K562 (cell line): ENCODE measurements at regions not wholly inside any gene's neighbourhood (a gene's known extent, or its start where the extent isn't known, plus 50 kb on each side); places are given as distances from the start of the nearest gene placed in this dataset.

Source experiments
- ARHGAP35 ChIP-seq: fragments of 450-650 bp; IDR thresholded peaks from 2 replicates; pipeline ENCODE4 v1.6.1; 2018; ENCODE audit not compliant: partially characterized antibody
- ARID2 ChIP-seq: fragments of 450-650 bp; IDR thresholded peaks from 2 replicates; pipeline ENCODE4 v1.6.1; 2017; ENCODE audit warnings: antibody characterized with exemption, mild to moderate bottlenecking
- EHMT2 ChIP-seq: fragments of 450-650 bp; IDR thresholded peaks from 2 replicates; pipeline ENCODE4 v1.6.1; 2018; ENCODE audit warnings: antibody characterized with exemption
- FIP1L1 ChIP-seq: fragments of 200-400 bp; formaldehyde crosslinking; IDR thresholded peaks from 2 replicates; pipeline ENCODE4 v1.6.1; 2018; ENCODE audit warnings: mild to moderate bottlenecking, low read depth, low read length; ENCODE audit not compliant: poor library complexity, severe bottlenecking
- HDAC6 ChIP-seq: IDR thresholded peaks from 2 replicates; pipeline ENCODE4 v1.6.1; 2012; ENCODE audit warnings: low read depth, mild to moderate bottlenecking, control low read depth, inconsistent platforms, low read length, moderate library complexity
- IRF2 ChIP-seq: sonication (generic); formaldehyde crosslinking; IDR thresholded peaks from 2 replicates; pipeline ENCODE4 v1.8.1; 2022; ENCODE audit warnings: mild to moderate bottlenecking, missing genetic modification reagents
- MTA1 ChIP-seq: fragments of 450-650 bp; IDR thresholded peaks from 2 replicates; pipeline ENCODE4 v1.6.1; 2017; ENCODE audit warnings: borderline replicate concordance
- MYBL2 ChIP-seq, 2 experiments: fragments of 450-650 bp in 1 of 2; sonication (generic) in 1 of 2; formaldehyde crosslinking in 1 of 2; IDR thresholded peaks; 2 replicates each; pipeline versions ENCODE4 v1.6.1 to v1.8.1; 2017 to 2022; ENCODE audit warnings: borderline replicate concordance in 1 of 2, inconsistent platforms in 1 of 2, low read depth in 1 of 2, mild to moderate bottlenecking in 1 of 2, missing genetic modification reagents in 1 of 2, moderate library complexity in 1 of 2
- NCOA6 ChIP-seq: fragments of 450-650 bp; IDR thresholded peaks from 2 replicates; pipeline ENCODE4 v1.6.1; 2017; ENCODE audit warnings: mild to moderate bottlenecking
- NR2C1 ChIP-seq, 2 experiments: fragments of 450-650 bp; IDR thresholded peaks; 2 replicates each; pipeline ENCODE4 v1.6.1; 2017; ENCODE audit warnings: mild to moderate bottlenecking in 2 of 2, antibody characterized with exemption in 1 of 2, inconsistent platforms in 1 of 2, missing compliant biosample characterization in 1 of 2, missing genetic modification characterization in 1 of 2
- NR2C2 ChIP-seq, 2 experiments: fragments of 200-800 bp in 1 of 2; sonication (Bioruptor generic) in 1 of 2; sonication (generic) in 1 of 2; formaldehyde crosslinking in 1 of 2; IDR thresholded peaks; 2 replicates each; pipeline versions ENCODE4 v1.6.1 to v1.8.0; 2016 to 2022; ENCODE audit warnings: mild to moderate bottlenecking in 1 of 2, missing compliant biosample characterization in 1 of 2, missing genetic modification characterization in 1 of 2, missing genetic modification reagents in 1 of 2
- RAD21 ChIP-seq, 2 experiments: fragments of 250-450 bp in 1 of 2; fragments of 450-650 bp in 1 of 2; sonication (Bioruptor Pico) in 1 of 2; formaldehyde crosslinking in 1 of 2; IDR thresholded peaks in 1 of 2; conservative IDR thresholded peaks in 1 of 2; 2 replicates each; pipeline versions ENCODE4 v1.4.0 to v1.8.0; 2020 to 2022; ENCODE audit warnings: mild to moderate bottlenecking in 2 of 2, moderate library complexity in 1 of 2
- SOX6 ChIP-seq: fragments of 450-650 bp; IDR thresholded peaks from 2 replicates; pipeline ENCODE4 v1.6.1; 2014; ENCODE audit warnings: mild to moderate bottlenecking
- U2AF2 ChIP-seq: fragments of 200-400 bp; formaldehyde crosslinking; optimal IDR thresholded peaks from 2 replicates; pipeline ENCODE3; 2017; ENCODE audit warnings: low read depth, mild to moderate bottlenecking, low read length
- ZEB2 ChIP-seq: fragments of 450-650 bp; IDR thresholded peaks from 2 replicates; pipeline ENCODE4 v1.6.1; 2016
- ZNF551 ChIP-seq: fragments of 250-450 bp; sonication (Bioruptor Pico); IDR thresholded peaks from 2 replicates; pipeline ENCODE4 v1.5.0; 2021; ENCODE audit warnings: mild to moderate bottlenecking, moderate library complexity
- TF ChIP-seq, protein P1 (sequence below), 2 experiments: fragments of 450-650 bp in 1 of 2; IDR thresholded peaks; 2 replicates each; pipeline ENCODE4 v1.6.1; 2011 to 2017; ENCODE audit warnings: low read depth in 2 of 2, antibody characterized with exemption in 1 of 2, borderline replicate concordance in 1 of 2, low read length in 1 of 2, mild to moderate bottlenecking in 1 of 2, mixed read lengths in 1 of 2; ENCODE audit not compliant: control insufficient read depth in 1 of 2
- TF ChIP-seq, protein P2 (sequence below): fragments of 450-650 bp; IDR thresholded peaks from 2 replicates; pipeline ENCODE4 v1.7.1; 2018; ENCODE audit warnings: mild to moderate bottlenecking, low read depth; ENCODE audit not compliant: partially characterized antibody
- TF ChIP-seq, protein P3 (sequence below): fragments of 450-650 bp; IDR thresholded peaks from 2 replicates; pipeline ENCODE4 v1.6.1; 2017; ENCODE audit warnings: antibody characterized with exemption

DNA sequence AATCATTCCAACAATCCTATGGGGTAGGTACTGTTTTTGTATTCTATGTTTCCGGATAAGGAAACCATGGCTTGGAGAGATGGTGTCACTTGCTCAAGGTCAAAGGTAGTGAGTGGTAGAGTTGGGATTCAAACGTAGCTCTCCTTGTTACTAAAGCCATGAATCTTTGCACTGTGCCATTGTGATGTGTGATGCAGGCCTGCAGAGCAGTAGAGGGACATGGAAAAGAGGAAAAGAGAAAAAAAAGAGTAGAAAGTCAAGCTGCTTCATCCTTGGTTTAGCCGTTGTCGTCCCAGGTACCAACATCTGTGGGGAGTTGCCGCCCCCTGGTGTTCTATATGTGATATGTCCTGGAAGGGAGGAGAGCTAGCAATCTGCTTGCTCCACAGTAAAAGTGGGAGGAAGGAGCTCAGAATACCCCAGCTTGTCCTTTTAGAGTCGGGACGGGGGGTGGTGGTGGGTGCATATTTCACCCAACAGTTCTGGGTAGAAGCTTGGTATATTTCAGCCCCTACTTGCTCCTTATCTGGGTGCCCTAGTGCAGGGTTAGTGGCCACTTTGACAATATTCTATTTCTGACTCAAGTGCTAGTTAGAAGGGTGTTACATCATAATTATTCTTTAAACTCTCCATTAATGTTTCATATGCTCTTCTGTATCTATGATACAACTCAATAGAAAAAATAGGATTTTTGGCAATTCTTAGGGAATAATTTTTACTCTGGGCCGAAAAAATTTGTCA, 98.4 kb downstream of the EBNA1BP2 start (continued):
- TF ChIP-seq FIP1L1 (no peak), NR2C2 (CRISPR knock-in tag; IDR thresholded peaks at IDR 0.05) (no peak), NR2C2 (tag; IDR thresholded peaks at IDR 0.05) (peak; percentile 51; the same call in 1 of the 2 replicates), MYBL2 (IDR thresholded peaks at IDR 0.05; ENCODE audit: low read depth) (peak; percentile 50), MYBL2 (CRISPR knock-in tag; IDR thresholded peaks at IDR 0.05; ENCODE audit: borderline replicate concordance) (no peak), U2AF2 (no peak), ZNF551 (no peak), ARID2 (peak; percentile 100), EHMT2 (peak; percentile 83; the same call in 1 of the 2 replicates), ZEB2 (peak; percentile 31; the same call in 1 of the 2 replicates), MTA1 (0 out of 2 replicates have a peak, but pooled peaks have one; percentile 49), NCOA6 (no peak), SOX6 (peak; percentile 46; the same call in 1 of the 2 replicates), HDAC6 (no peak), ARHGAP35 (no peak), NR2C1 (IDR thresholded peaks at IDR 0.05) (peak; percentile 79), NR2C1 (tag; IDR thresholded peaks at IDR 0.05) (peak; percentile 77), RAD21 (CRISPR knock-in tag; conservative IDR thresholded peaks at IDR 0.05 in 1 of 2, IDR thresholded peaks at IDR 0.05 in 1 of 2) (peak; percentile 99 to 100), IRF2 (no peak)
- TF ChIP-seq, protein P1, sequence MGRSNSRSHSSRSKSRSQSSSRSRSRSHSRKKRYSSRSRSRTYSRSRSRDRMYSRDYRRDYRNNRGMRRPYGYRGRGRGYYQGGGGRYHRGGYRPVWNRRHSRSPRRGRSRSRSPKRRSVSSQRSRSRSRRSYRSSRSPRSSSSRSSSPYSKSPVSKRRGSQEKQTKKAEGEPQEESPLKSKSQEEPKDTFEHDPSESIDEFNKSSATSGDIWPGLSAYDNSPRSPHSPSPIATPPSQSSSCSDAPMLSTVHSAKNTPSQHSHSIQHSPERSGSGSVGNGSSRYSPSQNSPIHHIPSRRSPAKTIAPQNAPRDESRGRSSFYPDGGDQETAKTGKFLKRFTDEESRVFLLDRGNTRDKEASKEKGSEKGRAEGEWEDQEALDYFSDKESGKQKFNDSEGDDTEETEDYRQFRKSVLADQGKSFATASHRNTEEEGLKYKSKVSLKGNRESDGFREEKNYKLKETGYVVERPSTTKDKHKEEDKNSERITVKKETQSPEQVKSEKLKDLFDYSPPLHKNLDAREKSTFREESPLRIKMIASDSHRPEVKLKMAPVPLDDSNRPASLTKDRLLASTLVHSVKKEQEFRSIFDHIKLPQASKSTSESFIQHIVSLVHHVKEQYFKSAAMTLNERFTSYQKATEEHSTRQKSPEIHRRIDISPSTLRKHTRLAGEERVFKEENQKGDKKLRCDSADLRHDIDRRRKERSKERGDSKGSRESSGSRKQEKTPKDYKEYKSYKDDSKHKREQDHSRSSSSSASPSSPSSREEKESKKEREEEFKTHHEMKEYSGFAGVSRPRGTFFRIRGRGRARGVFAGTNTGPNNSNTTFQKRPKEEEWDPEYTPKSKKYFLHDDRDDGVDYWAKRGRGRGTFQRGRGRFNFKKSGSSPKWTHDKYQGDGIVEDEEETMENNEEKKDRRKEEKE (IDR thresholded peaks at IDR 0.05; ENCODE audit: borderline replicate concordance in 1 of 2, control insufficient read depth in 1 of 2, low read depth in 2 of 2, low read length in 1 of 2), result 0 out of 4 replicates have a peak, but pooled peaks of 1 of the 2 experiments have one; percentile 21
- TF ChIP-seq, protein P2, sequence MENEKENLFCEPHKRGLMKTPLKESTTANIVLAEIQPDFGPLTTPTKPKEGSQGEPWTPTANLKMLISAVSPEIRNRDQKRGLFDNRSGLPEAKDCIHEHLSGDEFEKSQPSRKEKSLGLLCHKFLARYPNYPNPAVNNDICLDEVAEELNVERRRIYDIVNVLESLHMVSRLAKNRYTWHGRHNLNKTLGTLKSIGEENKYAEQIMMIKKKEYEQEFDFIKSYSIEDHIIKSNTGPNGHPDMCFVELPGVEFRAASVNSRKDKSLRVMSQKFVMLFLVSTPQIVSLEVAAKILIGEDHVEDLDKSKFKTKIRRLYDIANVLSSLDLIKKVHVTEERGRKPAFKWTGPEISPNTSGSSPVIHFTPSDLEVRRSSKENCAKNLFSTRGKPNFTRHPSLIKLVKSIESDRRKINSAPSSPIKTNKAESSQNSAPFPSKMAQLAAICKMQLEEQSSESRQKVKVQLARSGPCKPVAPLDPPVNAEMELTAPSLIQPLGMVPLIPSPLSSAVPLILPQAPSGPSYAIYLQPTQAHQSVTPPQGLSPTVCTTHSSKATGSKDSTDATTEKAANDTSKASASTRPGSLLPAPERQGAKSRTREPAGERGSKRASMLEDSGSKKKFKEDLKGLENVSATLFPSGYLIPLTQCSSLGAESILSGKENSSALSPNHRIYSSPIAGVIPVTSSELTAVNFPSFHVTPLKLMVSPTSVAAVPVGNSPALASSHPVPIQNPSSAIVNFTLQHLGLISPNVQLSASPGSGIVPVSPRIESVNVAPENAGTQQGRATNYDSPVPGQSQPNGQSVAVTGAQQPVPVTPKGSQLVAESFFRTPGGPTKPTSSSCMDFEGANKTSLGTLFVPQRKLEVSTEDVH, result no peak
- TF ChIP-seq, protein P3, sequence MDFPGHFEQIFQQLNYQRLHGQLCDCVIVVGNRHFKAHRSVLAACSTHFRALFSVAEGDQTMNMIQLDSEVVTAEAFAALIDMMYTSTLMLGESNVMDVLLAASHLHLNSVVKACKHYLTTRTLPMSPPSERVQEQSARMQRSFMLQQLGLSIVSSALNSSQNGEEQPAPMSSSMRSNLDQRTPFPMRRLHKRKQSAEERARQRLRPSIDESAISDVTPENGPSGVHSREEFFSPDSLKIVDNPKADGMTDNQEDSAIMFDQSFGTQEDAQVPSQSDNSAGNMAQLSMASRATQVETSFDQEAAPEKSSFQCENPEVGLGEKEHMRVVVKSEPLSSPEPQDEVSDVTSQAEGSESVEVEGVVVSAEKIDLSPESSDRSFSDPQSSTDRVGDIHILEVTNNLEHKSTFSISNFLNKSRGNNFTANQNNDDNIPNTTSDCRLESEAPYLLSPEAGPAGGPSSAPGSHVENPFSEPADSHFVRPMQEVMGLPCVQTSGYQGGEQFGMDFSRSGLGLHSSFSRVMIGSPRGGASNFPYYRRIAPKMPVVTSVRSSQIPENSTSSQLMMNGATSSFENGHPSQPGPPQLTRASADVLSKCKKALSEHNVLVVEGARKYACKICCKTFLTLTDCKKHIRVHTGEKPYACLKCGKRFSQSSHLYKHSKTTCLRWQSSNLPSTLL, result no peak
